Progenitor cell of endocrine pancreas (in vitro differentiated cells): ENCODE measurements at regions not wholly inside any gene's neighbourhood (a gene's known extent, or its start where the extent isn't known, plus 50 kb on each side); places are given as distances from the start of the nearest gene placed in this dataset.
"Not testable (repeated sequence)": the region's sequence is repeated elsewhere in the genome, so short reads cannot be mapped to it uniquely, and the experiment has no call there.

Experiments used
- DNase-seq: peaks from one replicate; pipeline ENCODE4 v3.0.0; 2021; ENCODE audit warnings: low spot score; ENCODE audit not compliant: unreplicated experiment
- H3K27ac Mint-ChIP-seq: 2 replicates; pipeline ENCODE4 v1.8.0; 2021; ENCODE audit warnings: mild to moderate bottlenecking, moderate library complexity, mixed read lengths
- H3K27me3 Mint-ChIP-seq: 2 replicates; pipeline ENCODE4 v1.8.0; 2021; ENCODE audit warnings: mixed read lengths
- H3K36me3 Mint-ChIP-seq: 2 replicates; pipeline ENCODE4 v1.8.0; 2022; ENCODE audit warnings: mixed read lengths; ENCODE audit not compliant: insufficient read depth
- H3K4me1 Mint-ChIP-seq: 2 replicates; pipeline ENCODE4 v1.8.0; 2021; ENCODE audit warnings: low read depth, mixed read lengths
- H3K4me3 Mint-ChIP-seq: 2 replicates; pipeline ENCODE4 v1.8.0; 2021; ENCODE audit warnings: low read depth, mild to moderate bottlenecking, moderate library complexity, mixed read lengths
- H3K9me3 Mint-ChIP-seq: 2 replicates; pipeline ENCODE4 v1.8.0; 2021; ENCODE audit warnings: low read depth, mixed read lengths
- CTCF ChIP-seq: fragments of 200-600 bp; sonication (generic); IDR thresholded peaks from one replicate; pipeline ENCODE4 v1.5.0; 2021; ENCODE audit warnings: antibody characterized with exemption, mild to moderate bottlenecking; ENCODE audit not compliant: unreplicated experiment

DNA sequence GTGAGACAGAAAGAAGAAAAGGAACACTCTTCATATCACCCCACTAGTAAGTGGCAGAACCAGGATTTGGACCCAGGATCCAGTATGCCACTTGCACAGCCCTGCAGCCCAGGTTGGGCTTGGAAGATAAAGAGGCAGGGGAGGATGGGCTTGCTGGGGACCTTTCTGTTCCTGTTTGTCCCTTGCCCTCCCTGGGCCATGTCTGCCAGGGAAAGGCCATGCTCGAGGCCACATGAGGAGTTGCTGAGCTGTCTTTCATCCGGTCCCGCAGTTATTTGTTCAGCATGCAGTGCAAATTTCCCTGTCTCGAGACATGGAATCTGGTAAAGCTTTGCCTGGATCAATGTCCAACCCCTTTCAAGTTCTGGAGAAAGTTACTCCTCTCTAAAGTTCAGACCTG lies 116.0 kb upstream of the MRPS22 start:
- Mint-ChIP-seq H3K9me3 (no peaks in the 10 kb centered on the region), H3K4me1 (peaks cover 4% of the 10 kb centered on the region), H3K4me3 (no peak overlapping the region), H3K36me3 (no peaks in the 10 kb centered on the region), H3K27ac (no peak overlapping the region), H3K27me3 (peaks cover 2% of the 10 kb centered on the region)
- DNase-seq, result no peak
- no peak for TF ChIP-seq CTCF

DNA sequence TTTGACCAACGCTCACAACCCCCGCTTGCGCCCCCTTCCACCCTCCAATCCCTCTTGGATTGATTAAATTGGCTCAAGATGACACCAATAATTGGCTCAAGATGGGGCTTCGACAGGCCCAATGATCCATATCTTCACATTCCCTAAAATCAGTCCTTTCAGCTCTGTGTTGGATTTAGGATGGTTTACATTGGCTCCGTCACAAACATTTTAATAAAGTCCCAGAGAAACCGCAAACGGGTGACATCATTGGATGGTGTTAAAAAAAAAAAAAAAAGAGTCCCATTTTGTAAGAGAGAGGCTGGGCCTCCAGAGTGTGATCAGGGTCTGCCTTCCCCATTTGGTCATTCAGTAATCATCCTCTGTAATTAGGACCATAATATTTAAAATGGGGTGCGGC lies 113.4 kb upstream of the MRPS22 start:
- TF ChIP-seq CTCF, result no peak
- Mint-ChIP-seq H3K4me1 (peaks cover 30% of the 10 kb centered on the region), H3K27me3 (no peaks in the 10 kb centered on the region), H3K27ac (no peak overlapping the region), H3K9me3 (no peaks in the 10 kb centered on the region), H3K36me3 (no peaks in the 10 kb centered on the region), H3K4me3 (no peak overlapping the region)
- no peak for DNase-seq

GRCh38 chr3:139231555-139232281 lies 112.1 kb upstream of the MRPS22 start:
- no peaks in the 10 kb centered on the region for H3K36me3 Mint-ChIP-seq
- H3K9me3 Mint-ChIP-seq, result no peaks in the 10 kb centered on the region
- no peak for DNase-seq
- no peaks in the 10 kb centered on the region for H3K27me3 Mint-ChIP-seq
- H3K4me3 Mint-ChIP-seq, result no peak overlapping the region
- TF ChIP-seq CTCF, result no peak
- peaks cover 34% of the 10 kb centered on the region for H3K4me1 Mint-ChIP-seq
- H3K27ac Mint-ChIP-seq, result no peak overlapping the region

DNA sequence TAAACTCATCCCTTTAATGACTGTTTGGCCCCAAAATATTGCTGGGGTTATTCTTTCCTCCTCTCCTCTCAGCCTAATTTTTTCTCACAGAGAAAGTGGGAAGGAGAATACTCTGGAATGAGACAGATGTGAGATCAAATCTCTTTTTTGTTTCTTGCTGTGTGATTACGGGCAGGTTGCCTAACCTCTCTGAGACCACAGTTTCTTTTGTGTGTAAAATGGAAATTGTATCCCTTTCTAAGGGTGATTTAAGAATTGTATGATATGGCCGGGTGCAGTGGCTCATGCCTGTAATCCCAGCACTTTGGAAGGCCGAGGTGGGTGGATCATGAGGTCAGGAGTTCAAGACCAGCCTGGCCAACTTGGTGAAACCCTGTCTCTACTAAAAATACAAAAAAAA lies 111.5 kb upstream of the MRPS22 start:
- not testable (repeated sequence) for H3K27ac Mint-ChIP-seq, H3K9me3 Mint-ChIP-seq, H3K4me3 Mint-ChIP-seq, H3K27me3 Mint-ChIP-seq, DNase-seq, H3K36me3 Mint-ChIP-seq
- peaks cover 34% of the 10 kb centered on the region for H3K4me1 Mint-ChIP-seq

GRCh38 chr3:139234491-139234890 lies 109.3 kb upstream of the MRPS22 start:
- no peak for TF ChIP-seq CTCF
- peaks cover 31% of the 10 kb centered on the region for H3K4me1 Mint-ChIP-seq
- DNase-seq, result no peak
- H3K27me3 Mint-ChIP-seq, result peaks cover 22% of the 10 kb centered on the region
- peak overlapping the region; percentile 29 for H3K27ac Mint-ChIP-seq
- no peak overlapping the region for H3K4me3 Mint-ChIP-seq
- H3K36me3 Mint-ChIP-seq, result no peaks in the 10 kb centered on the region
- no peaks in the 10 kb centered on the region for H3K9me3 Mint-ChIP-seq

GRCh38 chr3:139235192-139235591 lies 108.6 kb upstream of the MRPS22 start:
- TF ChIP-seq CTCF, result no peak
- DNase-seq, result no peak
- H3K36me3 Mint-ChIP-seq, result no peaks in the 10 kb centered on the region
- H3K4me3 Mint-ChIP-seq, result no peak overlapping the region
- H3K9me3 Mint-ChIP-seq, result no peaks in the 10 kb centered on the region
- peaks cover 28% of the 10 kb centered on the region for H3K27me3 Mint-ChIP-seq
- H3K27ac Mint-ChIP-seq, result peak overlapping the region; percentile 29
- H3K4me1 Mint-ChIP-seq, result peaks cover 31% of the 10 kb centered on the region
